ENCODE measurements at regions not wholly inside any gene's neighbourhood (a gene's known extent, or its start where the extent isn't known, plus 50 kb on each side); places are given as distances from the start of the nearest gene placed in this dataset.

DNA sequence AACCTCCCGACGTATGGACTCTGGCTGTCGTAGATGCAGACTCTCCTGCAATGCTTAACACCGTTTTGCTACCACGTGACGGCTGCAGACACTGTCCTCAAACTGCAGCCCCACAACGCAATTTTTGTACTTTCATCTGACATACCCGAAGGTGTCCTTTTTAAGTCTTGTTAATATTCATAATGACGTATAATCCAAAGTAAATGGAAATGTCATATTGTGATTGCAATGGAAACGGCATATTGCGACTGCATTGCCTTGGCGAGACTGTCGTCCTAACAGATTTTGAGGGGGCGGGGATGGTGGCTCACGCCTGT lies 79.3 kb upstream of the TBC1D3K start:
- TF ChIP-seq, protein P1, sequence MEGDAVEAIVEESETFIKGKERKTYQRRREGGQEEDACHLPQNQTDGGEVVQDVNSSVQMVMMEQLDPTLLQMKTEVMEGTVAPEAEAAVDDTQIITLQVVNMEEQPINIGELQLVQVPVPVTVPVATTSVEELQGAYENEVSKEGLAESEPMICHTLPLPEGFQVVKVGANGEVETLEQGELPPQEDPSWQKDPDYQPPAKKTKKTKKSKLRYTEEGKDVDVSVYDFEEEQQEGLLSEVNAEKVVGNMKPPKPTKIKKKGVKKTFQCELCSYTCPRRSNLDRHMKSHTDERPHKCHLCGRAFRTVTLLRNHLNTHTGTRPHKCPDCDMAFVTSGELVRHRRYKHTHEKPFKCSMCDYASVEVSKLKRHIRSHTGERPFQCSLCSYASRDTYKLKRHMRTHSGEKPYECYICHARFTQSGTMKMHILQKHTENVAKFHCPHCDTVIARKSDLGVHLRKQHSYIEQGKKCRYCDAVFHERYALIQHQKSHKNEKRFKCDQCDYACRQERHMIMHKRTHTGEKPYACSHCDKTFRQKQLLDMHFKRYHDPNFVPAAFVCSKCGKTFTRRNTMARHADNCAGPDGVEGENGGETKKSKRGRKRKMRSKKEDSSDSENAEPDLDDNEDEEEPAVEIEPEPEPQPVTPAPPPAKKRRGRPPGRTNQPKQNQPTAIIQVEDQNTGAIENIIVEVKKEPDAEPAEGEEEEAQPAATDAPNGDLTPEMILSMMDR (conservative IDR thresholded peaks at IDR 0.05; ENCODE audit: low read depth, low read length): 0 out of 2 replicates have a peak, but pooled peaks have one; percentile 1
- TF ChIP-seq EZH2 (IDR thresholded peaks at IDR 0.05; ENCODE audit: borderline replicate concordance, low read depth, low read length, poor library complexity, severe bottlenecking): no peak

Data from A673 (cell line).